ENCODE measurements at regions not wholly inside any gene's neighbourhood (a gene's known extent, or its start where the extent isn't known, plus 50 kb on each side); places are given as distances from the start of the nearest gene placed in this dataset.

DNA sequence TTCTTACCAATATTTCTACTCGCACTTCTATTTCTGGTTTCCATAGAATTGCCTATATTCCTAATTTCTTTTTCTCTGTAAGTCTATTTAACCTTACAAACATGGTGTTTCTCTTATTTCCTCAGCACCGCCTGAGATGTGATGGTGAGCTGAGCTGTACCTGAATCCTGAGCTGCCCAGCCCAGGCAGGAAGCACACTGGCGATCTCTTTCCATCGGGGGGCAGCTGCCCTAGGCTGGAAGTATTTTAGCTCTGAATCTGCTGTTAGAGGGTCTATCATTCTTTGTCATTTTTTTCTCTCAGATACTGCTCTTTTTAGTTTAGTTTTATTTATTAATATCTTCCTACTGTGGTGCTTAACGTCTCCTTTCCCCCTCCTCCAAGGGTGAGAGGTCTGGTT is 173.4 kb upstream of the SLC35B3 start:
- TF ChIP-seq, protein P1, sequence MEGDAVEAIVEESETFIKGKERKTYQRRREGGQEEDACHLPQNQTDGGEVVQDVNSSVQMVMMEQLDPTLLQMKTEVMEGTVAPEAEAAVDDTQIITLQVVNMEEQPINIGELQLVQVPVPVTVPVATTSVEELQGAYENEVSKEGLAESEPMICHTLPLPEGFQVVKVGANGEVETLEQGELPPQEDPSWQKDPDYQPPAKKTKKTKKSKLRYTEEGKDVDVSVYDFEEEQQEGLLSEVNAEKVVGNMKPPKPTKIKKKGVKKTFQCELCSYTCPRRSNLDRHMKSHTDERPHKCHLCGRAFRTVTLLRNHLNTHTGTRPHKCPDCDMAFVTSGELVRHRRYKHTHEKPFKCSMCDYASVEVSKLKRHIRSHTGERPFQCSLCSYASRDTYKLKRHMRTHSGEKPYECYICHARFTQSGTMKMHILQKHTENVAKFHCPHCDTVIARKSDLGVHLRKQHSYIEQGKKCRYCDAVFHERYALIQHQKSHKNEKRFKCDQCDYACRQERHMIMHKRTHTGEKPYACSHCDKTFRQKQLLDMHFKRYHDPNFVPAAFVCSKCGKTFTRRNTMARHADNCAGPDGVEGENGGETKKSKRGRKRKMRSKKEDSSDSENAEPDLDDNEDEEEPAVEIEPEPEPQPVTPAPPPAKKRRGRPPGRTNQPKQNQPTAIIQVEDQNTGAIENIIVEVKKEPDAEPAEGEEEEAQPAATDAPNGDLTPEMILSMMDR (conservative IDR thresholded peaks at IDR 0.05 in 1 of 2, IDR thresholded peaks at IDR 0.05 in 1 of 2; ENCODE audit: extremely low read depth in 1 of 2, insufficient read depth in 1 of 2, low read depth in 1 of 2, low read length in 2 of 2) = no peak
- no peak for TF ChIP-seq EZH2 (IDR thresholded peaks at IDR 0.05; ENCODE audit: borderline replicate concordance, low read length)

Data from mammary epithelial cell (primary cell).